ENCODE measurements at regions not wholly inside any gene's neighbourhood (a gene's known extent, or its start where the extent isn't known, plus 50 kb on each side); places are given as distances from the start of the nearest gene placed in this dataset.
"Not testable (repeated sequence)": the region's sequence is repeated elsewhere in the genome, so short reads cannot be mapped to it uniquely, and the experiment has no call there.

DNA sequence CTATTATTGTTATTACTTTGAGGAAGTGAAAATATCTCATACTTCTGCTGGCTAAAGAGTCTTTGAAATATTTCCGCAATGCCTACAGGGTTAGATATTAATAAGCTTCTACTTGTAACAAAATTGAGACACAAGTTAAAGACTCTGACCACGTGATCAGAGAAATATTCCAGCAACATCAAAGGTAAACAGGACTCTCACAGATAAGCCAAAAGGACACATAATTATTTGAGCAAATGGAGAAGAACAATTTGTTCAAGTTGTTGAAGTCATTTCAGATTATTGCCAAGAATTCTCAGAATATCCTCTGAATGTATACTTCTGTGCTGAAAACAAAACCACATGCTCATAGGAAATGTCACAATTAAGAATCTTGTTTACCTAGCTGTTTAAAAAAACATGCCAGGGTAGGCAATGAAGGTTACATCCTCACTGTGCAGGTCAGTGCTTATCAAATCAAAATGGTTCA is 225.8 kb upstream of the ALCAM start:
- no CpG with 5 or more reads among the region's 2 CpGs for WGBS, 2 donors (ENCODE audit: extremely low coverage in 2 of 2, insufficient read length in 2 of 2, insufficient replicate concordance in 1 of 2)
- DNase-seq (ENCODE audit: low spot score): no peak

DNA sequence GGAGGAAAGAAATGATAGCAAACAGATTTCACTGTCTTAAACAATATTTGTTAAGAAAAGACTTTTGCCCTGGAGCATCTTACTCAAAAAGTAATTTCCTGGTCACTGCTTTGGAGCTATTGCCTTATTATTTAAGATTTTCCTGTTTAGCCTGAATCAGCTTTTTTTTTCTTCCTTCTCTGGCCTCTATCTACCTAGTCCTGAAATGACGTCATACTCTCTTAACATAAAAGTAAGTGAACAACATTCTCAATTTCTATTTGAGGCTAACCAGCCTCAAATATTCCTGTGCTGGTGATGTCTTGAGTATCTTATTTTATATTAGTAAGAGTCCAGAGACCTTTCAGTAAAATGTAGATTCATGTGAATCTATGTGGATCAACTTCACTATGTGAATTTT is 221.9 kb upstream of the ALCAM start:
- Histone ChIP-seq H2AFZ (ENCODE audit: low read length) (no peak overlapping the region), H3K4me2 (ENCODE audit: insufficient read depth, low read length, poor library complexity, severe bottlenecking) (no peak overlapping the region), H3K14ac (ENCODE audit: low read length) (no peak overlapping the region), H3K79me1 (ENCODE audit: low read depth, low read length) (no peaks in the 10 kb centered on the region), H3K9me3 (replicated peaks in 1 of 2; ENCODE audit: control insufficient read depth in 2 of 2, insufficient read depth in 1 of 2, low read depth in 1 of 2, low read length in 2 of 2) (no peaks in the 10 kb centered on the region), H3K4ac (ENCODE audit: low read length) (no peak overlapping the region), H3K27ac (replicated peaks; ENCODE audit: low read length) (no peak overlapping the region), H3K18ac (ENCODE audit: low read length) (no peak overlapping the region), H3K4me1 (ENCODE audit: control insufficient read depth in 2 of 2, insufficient read depth in 1 of 2, low read depth in 1 of 2, low read length in 2 of 2) (peaks cover 2 to 6% of the 10 kb centered on the region in 2 donors), H2BK15ac (ENCODE audit: low read length) (no peak overlapping the region), H3K4me3 (ENCODE audit: low read length in 2 of 2) (no peak overlapping the region), H3K9ac (ENCODE audit: low read depth, low read length, poor library complexity) (no peak overlapping the region), H2BK12ac (ENCODE audit: low read length) (no peak overlapping the region), H3K23ac (ENCODE audit: low read depth, low read length, poor library complexity) (no peak overlapping the region), H3K36me3 (replicated peaks in 1 of 2; ENCODE audit: control insufficient read depth in 2 of 2, insufficient read depth in 2 of 2, low read length in 2 of 2) (no peaks in the 10 kb centered on the region), H2AK5ac (ENCODE audit: low read depth, low read length) (no peak overlapping the region), H3K27me3 (ENCODE audit: control insufficient read depth in 3 of 3, insufficient read depth in 3 of 3, low read depth in 1 of 3, low read length in 3 of 3) (no peaks in the 10 kb centered on the region), H2BK120ac (ENCODE audit: low read depth, low read length) (no peak overlapping the region), H4K8ac (ENCODE audit: low read depth, low read length) (no peak overlapping the region), H2BK5ac (ENCODE audit: low read length) (no peak overlapping the region), H4K91ac (ENCODE audit: low read depth, low read length, poor library complexity) (no peak overlapping the region)
- no peak for DNase-seq (ENCODE audit: low spot score)
- no CpG with 5 or more reads among the region's 1 CpG for WGBS, 2 donors (ENCODE audit: extremely low coverage in 2 of 2, insufficient read length in 2 of 2, insufficient replicate concordance in 1 of 2)

More for the DNA sequence above, 225.8 kb upstream of the ALCAM start:
- Histone ChIP-seq H2BK12ac (ENCODE audit: low read length) (no peak overlapping the region), H3K27ac (replicated peaks; ENCODE audit: low read length) (no peak overlapping the region), H3K4me2 (ENCODE audit: insufficient read depth, low read length, poor library complexity, severe bottlenecking) (no peak overlapping the region), H2BK120ac (ENCODE audit: low read depth, low read length) (no peak overlapping the region), H2AK5ac (ENCODE audit: low read depth, low read length) (no peak overlapping the region), H3K18ac (ENCODE audit: low read length) (no peak overlapping the region), H4K8ac (ENCODE audit: low read depth, low read length) (no peak overlapping the region), H3K9me3 (replicated peaks in 1 of 2; ENCODE audit: control insufficient read depth in 2 of 2, insufficient read depth in 1 of 2, low read depth in 1 of 2, low read length in 2 of 2) (peaks cover 0 to 1% of the 10 kb centered on the region in 2 donors), H3K23ac (ENCODE audit: low read depth, low read length, poor library complexity) (no peak overlapping the region), H2BK5ac (ENCODE audit: low read length) (no peak overlapping the region), H3K4ac (ENCODE audit: low read length) (no peak overlapping the region), H2AFZ (ENCODE audit: low read length) (no peak overlapping the region), H3K14ac (ENCODE audit: low read length) (no peak overlapping the region), H3K36me3 (replicated peaks in 1 of 2; ENCODE audit: control insufficient read depth in 2 of 2, insufficient read depth in 2 of 2, low read length in 2 of 2) (no peaks in the 10 kb centered on the region), H3K27me3 (ENCODE audit: control insufficient read depth in 3 of 3, insufficient read depth in 3 of 3, low read depth in 1 of 3, low read length in 3 of 3) (no peaks in the 10 kb centered on the region), H3K79me1 (ENCODE audit: low read depth, low read length) (no peaks in the 10 kb centered on the region), H4K91ac (ENCODE audit: low read depth, low read length, poor library complexity) (no peak overlapping the region), H2BK15ac (ENCODE audit: low read length) (no peak overlapping the region), H3K9ac (ENCODE audit: low read depth, low read length, poor library complexity) (no peak overlapping the region), H3K4me1 (ENCODE audit: control insufficient read depth in 2 of 2, insufficient read depth in 1 of 2, low read depth in 1 of 2, low read length in 2 of 2) (peaks cover 2 to 10% of the 10 kb centered on the region in 2 donors), H3K4me3 (ENCODE audit: low read length in 2 of 2) (no peak overlapping the region)

DNA sequence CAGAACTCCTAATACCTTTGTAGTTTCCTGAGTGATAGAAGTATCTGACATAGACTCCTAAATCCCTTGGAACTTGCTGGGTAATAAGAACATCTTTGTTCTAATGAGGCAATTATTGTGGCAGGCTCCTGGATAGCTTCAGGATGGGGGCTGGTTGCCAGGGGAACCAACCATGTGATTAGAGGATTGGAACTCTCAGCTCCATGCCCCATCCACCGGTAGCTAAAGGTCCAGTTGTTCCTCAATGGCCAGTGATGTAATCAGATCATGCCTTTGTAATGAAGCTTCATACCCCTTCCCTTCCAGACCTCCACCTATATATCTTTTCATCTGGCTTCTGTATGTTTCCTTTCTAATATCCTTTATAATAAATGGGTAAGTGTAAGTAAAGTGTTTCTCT is 221.2 kb upstream of the ALCAM start:
- Histone ChIP-seq H3K9ac (ENCODE audit: low read depth, low read length, poor library complexity) (no peak overlapping the region), H3K36me3 (replicated peaks in 1 of 2; ENCODE audit: control insufficient read depth in 2 of 2, insufficient read depth in 2 of 2, low read length in 2 of 2) (no peaks in the 10 kb centered on the region), H3K27ac (replicated peaks; ENCODE audit: low read length) (no peak overlapping the region)

DNA sequence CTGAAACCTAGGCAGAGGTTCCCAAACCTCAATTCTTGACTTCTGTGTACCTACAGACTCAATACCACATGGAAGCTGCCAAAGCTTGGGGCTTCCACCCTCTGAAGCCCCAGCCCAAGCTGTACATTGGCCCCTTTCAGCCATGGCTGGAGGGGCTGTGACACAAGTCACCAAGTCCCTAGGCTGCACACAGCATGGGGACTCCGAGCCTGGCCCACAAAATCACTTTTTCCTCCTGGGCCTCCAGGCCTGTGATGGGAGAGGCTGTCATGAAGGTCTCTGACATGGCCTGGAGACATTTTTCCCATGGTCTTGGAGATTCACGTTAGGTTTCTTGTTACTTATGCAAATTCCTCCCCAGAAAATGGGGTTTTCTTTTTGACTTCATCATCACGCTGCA is 217.5 kb upstream of the ALCAM start:
- not testable (repeated sequence) for H2BK120ac ChIP-seq (ENCODE audit: low read depth, low read length); H3K4me1 ChIP-seq (ENCODE audit: control insufficient read depth in 2 of 2, insufficient read depth in 1 of 2, low read depth in 1 of 2, low read length in 2 of 2); H3K4me2 ChIP-seq (ENCODE audit: insufficient read depth, low read length, poor library complexity, severe bottlenecking); H4K8ac ChIP-seq (ENCODE audit: low read depth, low read length); H3K27ac ChIP-seq (replicated peaks; ENCODE audit: low read length); H2AK5ac ChIP-seq (ENCODE audit: low read depth, low read length); H3K9ac ChIP-seq (ENCODE audit: low read depth, low read length, poor library complexity); H3K27me3 ChIP-seq (ENCODE audit: control insufficient read depth in 3 of 3, insufficient read depth in 3 of 3, low read depth in 1 of 3, low read length in 3 of 3); H4K91ac ChIP-seq (ENCODE audit: low read depth, low read length, poor library complexity); H2BK5ac ChIP-seq (ENCODE audit: low read length); DNase-seq (ENCODE audit: low spot score); H3K18ac ChIP-seq (ENCODE audit: low read length); H3K9me3 ChIP-seq (replicated peaks in 1 of 2; ENCODE audit: control insufficient read depth in 2 of 2, insufficient read depth in 1 of 2, low read depth in 1 of 2, low read length in 2 of 2); H2AFZ ChIP-seq (ENCODE audit: low read length); H3K4me3 ChIP-seq (ENCODE audit: low read length in 2 of 2); H3K36me3 ChIP-seq (replicated peaks in 1 of 2; ENCODE audit: control insufficient read depth in 2 of 2, insufficient read depth in 2 of 2, low read length in 2 of 2); H2BK15ac ChIP-seq (ENCODE audit: low read length); H3K79me1 ChIP-seq (ENCODE audit: low read depth, low read length); H3K23ac ChIP-seq (ENCODE audit: low read depth, low read length, poor library complexity); H3K14ac ChIP-seq (ENCODE audit: low read length); H3K4ac ChIP-seq (ENCODE audit: low read length); H2BK12ac ChIP-seq (ENCODE audit: low read length)
- no CpG with 5 or more reads among the region's 3 CpGs for WGBS, 2 donors (ENCODE audit: extremely low coverage in 2 of 2, insufficient read length in 2 of 2, insufficient replicate concordance in 1 of 2)

More for the DNA sequence above, 221.2 kb upstream of the ALCAM start:
- DNase-seq (ENCODE audit: low spot score): peak; percentile 17
- no peak overlapping the region for H3K23ac ChIP-seq (ENCODE audit: low read depth, low read length, poor library complexity)
- no peak overlapping the region for H2BK12ac ChIP-seq (ENCODE audit: low read length)
- peak overlapping the region; percentile 70 for H2AFZ ChIP-seq (ENCODE audit: low read length)
- no peak overlapping the region for H4K8ac ChIP-seq (ENCODE audit: low read depth, low read length)
- H2AK5ac ChIP-seq (ENCODE audit: low read depth, low read length): no peak overlapping the region
- H4K91ac ChIP-seq (ENCODE audit: low read depth, low read length, poor library complexity): no peak overlapping the region
- no peak overlapping the region for H3K4me2 ChIP-seq (ENCODE audit: insufficient read depth, low read length, poor library complexity, severe bottlenecking)
- peaks cover 2 to 6% of the 10 kb centered on the region in 2 donors for H3K4me1 ChIP-seq (ENCODE audit: control insufficient read depth in 2 of 2, insufficient read depth in 1 of 2, low read depth in 1 of 2, low read length in 2 of 2)
- WGBS, 2 donors (ENCODE audit: extremely low coverage in 2 of 2, insufficient read length in 2 of 2, insufficient replicate concordance in 1 of 2): no CpG with 5 or more reads among the region's 1 CpG
- no peak overlapping the region for H3K18ac ChIP-seq (ENCODE audit: low read length)
- H2BK120ac ChIP-seq (ENCODE audit: low read depth, low read length): no peak overlapping the region
- H3K4me3 ChIP-seq (ENCODE audit: low read length in 2 of 2): no peak overlapping the region
- H2BK15ac ChIP-seq (ENCODE audit: low read length): no peak overlapping the region
- H3K79me1 ChIP-seq (ENCODE audit: low read depth, low read length): no peaks in the 10 kb centered on the region
- no peak overlapping the region for H3K14ac ChIP-seq (ENCODE audit: low read length)
- no peak overlapping the region for H3K4ac ChIP-seq (ENCODE audit: low read length)
- no peak overlapping the region for H2BK5ac ChIP-seq (ENCODE audit: low read length)
- H3K9me3 ChIP-seq (replicated peaks in 1 of 2; ENCODE audit: control insufficient read depth in 2 of 2, insufficient read depth in 1 of 2, low read depth in 1 of 2, low read length in 2 of 2): no peaks in the 10 kb centered on the region
- no peaks in the 10 kb centered on the region for H3K27me3 ChIP-seq (ENCODE audit: control insufficient read depth in 3 of 3, insufficient read depth in 3 of 3, low read depth in 1 of 3, low read length in 3 of 3)
